GM19035 (cell line): ENCODE measurements at regions not wholly inside any gene's neighbourhood (a gene's known extent, or its start where the extent isn't known, plus 50 kb on each side); places are given as distances from the start of the nearest gene placed in this dataset.

Experiments
- ATAC-seq: cut with Tn5 transposase; IDR thresholded peaks from one replicate; pipeline ENCODE4 v1.9.1; 2021; ENCODE audit not compliant: unreplicated experiment

DNA sequence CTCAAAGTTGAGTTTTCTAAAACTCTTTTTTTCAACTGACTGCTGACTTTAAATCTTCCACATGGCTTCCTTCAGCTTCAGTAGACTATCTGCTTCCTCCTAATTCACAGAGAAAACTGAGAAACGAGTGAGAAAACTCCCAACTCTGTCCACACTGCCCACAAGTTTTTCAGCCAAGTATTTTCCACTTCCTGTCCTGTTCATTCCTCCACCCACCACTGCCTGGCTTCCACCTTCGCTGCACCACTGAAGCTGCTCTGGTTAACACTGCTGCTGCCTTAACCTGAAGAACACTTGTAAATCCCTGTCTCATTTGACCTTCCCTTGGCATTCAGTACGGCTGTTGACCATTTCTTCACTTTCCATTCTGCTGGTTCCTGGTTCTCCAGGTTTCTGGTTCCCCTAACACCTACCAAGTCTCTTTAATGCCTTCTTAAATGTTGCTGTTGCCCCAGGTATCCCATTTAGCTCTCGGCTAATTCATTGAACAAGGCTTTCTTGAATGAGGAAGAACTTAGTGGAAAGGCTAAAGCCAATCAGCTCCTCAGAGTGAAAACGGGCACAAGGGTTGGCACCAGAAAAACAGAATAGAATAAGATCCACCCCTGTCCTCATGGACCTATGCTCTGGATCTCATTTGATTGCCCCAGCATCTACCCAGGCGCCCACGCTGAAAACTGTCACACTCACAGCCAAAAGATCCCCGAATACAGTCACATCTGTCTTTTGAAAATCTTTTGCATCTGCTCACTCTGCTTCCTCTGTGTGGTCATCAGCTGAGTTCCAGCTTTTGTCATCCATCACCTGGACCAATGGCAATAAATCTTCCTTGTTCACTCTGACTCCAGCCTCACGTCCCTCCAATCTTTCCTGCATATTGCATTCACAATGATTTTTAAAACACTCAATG, 104.4 kb upstream of the TAB2 start:
- peak; percentile 34 for ATAC-seq

DNA sequence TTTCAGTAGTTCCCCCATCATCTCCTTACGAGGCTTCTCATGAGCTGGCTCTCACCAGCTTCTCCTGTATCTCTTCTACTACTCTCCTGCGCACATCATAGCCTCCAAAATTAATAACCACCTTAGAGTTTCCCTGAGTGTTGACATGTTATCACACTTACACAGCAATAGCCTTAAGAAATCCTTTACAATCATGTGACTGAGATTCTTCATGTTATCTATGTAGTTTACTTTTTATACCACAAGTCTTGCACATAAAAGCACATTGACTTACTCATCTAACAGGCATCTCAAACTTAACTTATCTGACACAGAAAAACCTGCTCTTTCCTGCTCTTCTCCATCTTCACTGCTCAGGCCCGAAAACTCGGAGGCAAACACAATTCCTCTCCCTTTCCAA, 103.7 kb upstream of the TAB2 start:
- ATAC-seq = no peak

- ATAC-seq = no peak
These were observed 101.1 kb upstream of the TAB2 start for GRCh38 chr6:149216459-149216858.

GRCh38 chr6:149217466-149217888, 100.0 kb upstream of the TAB2 start:
- ATAC-seq = peak; percentile 56

DNA sequence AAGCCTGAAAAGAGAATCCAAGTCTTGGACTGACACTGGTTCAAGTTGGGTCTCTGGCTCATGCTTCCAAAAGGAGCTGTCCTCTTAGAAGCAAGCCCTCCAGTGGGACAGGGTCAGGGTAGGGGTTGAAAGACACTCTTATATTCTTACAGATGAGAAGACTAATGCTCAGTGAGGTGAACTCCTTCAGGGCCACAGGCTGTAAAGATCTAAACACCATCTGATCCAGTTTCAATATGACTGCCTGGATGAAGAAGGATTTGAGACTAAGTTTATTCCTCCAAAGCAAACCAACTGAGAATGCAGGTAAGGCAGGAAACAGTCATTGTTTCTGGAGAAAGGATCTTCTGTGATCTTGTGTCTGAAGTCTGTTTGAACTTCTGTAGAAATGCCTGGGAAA, 99.0 kb upstream of the TAB2 start:
- no peak for ATAC-seq

GRCh38 chr6:149218915-149219314, 98.6 kb upstream of the TAB2 start:
- no peak for ATAC-seq

DNA sequence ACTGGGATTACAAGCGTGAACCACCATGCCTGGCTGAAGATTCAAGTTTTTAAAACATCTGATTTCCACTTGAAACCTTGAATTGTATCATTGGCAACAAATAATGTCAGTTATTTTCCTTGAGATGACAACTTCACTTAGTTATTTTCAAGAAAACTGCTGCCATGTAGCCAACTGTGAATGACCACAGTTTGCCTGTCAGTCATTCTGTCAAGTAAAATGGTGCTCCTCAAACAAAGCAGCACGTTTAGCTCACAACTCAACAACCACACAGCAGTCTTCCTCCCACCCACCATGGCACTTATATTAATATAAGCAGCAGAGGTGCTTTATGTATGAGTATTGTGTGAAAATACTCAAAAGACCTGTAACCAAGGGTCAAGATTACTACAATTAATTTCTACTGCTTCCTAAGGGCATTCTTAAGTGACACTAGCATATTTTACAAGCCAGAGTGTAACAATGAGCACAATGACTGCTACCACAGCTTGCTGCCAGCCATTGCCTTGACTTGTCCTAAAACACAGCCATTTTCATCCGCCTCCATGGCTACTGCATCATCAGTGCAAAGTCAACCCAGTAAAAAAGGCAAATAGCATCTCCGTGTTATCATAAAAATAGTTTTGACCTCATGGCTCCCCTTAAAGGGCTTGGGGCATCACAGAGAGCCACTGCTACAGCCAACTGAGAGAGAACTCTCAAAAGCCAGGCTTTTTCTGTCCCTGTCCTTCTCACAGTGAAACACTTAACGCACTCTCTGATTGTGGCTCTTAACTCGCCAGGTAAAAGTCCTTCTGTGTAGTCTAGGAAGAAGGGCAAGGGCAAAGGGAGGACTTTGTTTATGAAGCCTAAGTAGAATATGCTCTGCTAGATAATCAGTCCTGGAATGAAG, 96.4 kb upstream of the TAB2 start:
- no peak for ATAC-seq

- ATAC-seq = no peak
These were observed 95.8 kb upstream of the TAB2 start for GRCh38 chr6:149221774-149222070.

DNA sequence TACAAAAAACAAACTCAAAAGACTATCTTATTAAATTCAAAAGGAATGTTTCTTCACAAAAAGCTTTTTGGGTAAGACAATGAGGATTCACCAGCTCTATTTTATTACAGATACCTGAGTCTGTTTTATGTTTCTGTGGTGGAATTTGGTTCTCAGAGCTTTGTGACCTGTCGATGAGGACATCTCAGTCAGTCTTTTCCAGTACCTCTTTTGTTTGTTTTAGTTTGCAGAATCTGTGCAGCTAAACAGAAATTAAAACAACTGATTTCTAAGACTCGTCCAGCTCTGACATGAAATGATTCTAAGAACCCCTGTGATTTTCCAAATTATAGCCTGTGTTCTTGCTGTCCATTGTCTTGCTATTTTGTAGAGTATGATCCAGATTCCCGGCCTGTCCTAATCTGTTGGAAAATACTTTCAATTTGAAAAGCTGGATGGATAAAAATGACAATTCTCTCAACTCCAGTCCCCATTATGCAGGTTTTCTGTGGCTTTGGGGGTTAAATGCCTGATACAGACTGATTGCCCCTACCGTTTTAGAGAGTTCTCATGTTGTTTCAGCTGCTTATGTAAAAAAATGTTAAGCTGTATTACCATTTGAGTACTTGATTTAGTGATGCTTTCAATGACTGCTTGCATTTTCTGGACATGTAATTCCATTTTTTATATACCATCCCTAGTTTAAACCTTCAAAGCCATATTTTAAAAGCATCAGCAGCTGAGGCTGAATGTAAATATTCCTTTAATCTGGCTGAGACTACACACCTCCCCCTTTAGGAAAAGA, 94.2 kb upstream of the TAB2 start:
- no peak for ATAC-seq

DNA sequence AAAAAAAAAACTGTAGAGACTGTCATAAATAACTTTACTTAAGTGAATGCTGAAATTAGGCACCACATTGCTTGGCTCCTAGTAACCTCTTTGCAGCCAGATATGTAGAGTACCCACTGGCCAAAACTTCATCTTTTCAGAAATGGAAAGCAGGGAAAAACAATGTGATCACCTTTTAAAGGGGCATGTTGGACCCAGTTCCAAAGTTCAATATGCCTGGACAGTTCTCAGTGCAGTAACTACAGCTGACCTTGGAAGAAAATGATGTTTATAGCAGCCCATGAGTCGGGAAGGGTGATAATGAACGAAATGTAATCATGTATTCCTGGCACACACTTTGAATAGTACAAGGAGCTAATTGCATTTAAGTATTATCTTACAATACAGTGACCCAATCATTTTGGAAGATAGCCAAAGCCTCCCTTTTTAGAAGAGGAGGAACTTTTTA, 93.6 kb upstream of the TAB2 start:
- no peak for ATAC-seq

GRCh38 chr6:149224399-149224798, 93.1 kb upstream of the TAB2 start:
- ATAC-seq = no peak

- ATAC-seq = no peak
These were observed 92.1 kb upstream of the TAB2 start for GRCh38 chr6:149225370-149225769.

- ATAC-seq = no peak
These were observed 91.6 kb upstream of the TAB2 start for GRCh38 chr6:149225946-149226345.

GRCh38 chr6:149227796-149228195, 89.7 kb upstream of the TAB2 start:
- ATAC-seq = no peak

DNA sequence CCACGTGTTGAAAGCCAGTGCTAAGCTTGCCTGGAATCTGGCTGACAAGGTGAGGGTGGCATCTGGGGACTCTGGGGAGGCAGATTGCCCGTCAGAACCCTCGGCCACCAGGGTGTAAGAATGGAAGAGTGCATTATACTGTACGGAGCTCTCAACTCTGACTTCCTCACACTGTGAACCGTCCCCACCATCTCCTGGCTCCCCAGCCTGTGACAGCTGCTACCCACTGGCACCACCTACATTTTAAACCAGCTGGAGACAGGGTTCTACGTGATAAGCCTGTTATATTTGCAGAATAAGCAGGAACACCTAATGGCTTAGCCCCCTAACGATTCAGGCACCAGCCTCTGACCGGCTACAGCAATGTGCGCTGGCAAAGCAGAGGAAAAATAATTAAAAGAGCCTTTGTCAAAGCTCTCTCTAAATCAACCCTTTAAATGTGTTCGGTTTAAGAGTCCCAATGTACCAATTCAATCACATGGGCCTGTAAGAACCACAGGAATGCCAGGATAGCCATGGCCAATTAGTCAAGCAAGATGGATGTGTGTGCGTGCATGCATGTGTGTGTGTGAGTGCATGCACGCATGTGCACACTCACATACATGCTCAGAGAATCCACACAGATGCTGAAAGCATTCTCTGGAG, 89.1 kb upstream of the TAB2 start:
- no peak for ATAC-seq

DNA sequence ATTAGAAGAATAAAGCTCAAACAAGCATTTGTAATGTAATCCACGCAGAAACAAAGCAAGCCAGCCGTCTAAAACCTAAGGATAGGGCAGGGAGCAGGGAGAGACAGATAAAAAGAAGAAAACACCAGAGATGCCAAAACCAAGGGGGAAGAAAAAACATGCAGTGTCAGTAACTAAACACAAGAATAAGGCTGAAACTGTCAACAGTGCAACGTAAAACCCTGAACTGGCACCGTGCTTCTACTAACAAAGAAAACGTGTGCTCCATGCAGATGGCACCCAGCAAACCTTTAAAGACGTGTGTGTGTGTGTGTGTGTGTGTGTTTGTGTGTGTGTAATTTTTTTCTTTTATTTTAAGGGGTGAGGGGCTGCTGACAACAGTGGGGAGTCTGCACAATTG, 88.4 kb upstream of the TAB2 start:
- ATAC-seq = no peak

DNA sequence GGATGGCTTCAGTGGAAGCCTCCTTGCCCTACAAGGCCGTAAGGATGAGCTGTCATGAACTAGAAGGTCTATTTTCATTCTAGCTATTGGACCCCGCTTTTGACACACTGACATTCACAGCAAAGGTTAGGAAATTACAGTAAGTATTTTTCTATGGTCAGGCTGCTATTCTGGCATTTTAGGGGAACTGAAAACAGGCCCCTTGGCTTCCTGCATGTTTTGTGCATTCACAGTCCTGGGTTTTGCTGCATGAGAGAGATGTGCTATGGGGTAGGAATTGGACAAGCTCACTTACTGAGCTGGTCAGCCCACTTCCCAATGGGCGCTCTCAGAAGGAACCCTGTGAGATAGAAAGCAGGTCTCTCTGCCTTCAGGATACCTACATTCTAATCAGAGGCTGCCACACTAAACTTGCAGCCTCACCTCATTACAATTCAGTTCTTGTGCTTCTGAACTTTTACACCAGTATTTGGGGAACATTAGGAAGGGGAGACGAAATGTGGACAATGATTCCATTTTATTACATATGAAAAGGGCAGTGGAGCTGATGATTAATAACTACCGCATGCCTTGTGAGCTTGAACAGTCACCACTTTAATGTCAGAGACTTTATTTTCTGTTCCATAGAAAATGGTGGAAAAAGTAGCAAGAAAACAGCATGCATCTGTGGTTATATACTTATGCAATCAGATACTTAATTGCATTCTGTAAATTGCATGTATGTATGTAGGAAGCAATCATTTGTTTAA, 86.6 kb upstream of the TAB2 start:
- no peak for ATAC-seq

GRCh38 chr6:149231778-149232177, 85.7 kb upstream of the TAB2 start:
- no peak for ATAC-seq

GRCh38 chr6:149233056-149233715, 84.3 kb upstream of the TAB2 start:
- no peak for ATAC-seq
